SK-N-SH (cell line): ENCODE measurements at regions not wholly inside any gene's neighbourhood (a gene's known extent, or its start where the extent isn't known, plus 50 kb on each side); places are given as distances from the start of the nearest gene placed in this dataset.

ENCODE experiments used
- CTCF ChIA-PET: fragments of 300-600, 350-600 bp; formaldehyde crosslinking; extraction: SDS; loops from one replicate; lab custom pipeline; 2021; lab: Yijun Ruan, JAX
- POLR2A ChIA-PET: fragments of 350-600 bp; sonication (Branson Sonifier 250); formaldehyde crosslinking; extraction: SDS; loops from one replicate; lab custom pipeline; 2020; ENCODE audit warnings: antibody characterized with exemption, inconsistent platforms; lab: Yijun Ruan, JAX
- DNase-seq: peaks from one replicate; pipeline ENCODE4 v3.0.0; 2012
- H2AFZ ChIP-seq: fragments of 200-600 bp; sonication (generic); 2 replicates; pipeline ENCODE4 v1.8.1; 2016; ENCODE audit warnings: antibody characterized with exemption, mild to moderate bottlenecking, low read depth
- H3F3A ChIP-seq: fragments of 200-600 bp; sonication (generic); replicated peaks from 2 replicates; pipeline ENCODE3; 2016; ENCODE audit warnings: antibody characterized with exemption, mild to moderate bottlenecking; ENCODE audit not compliant: insufficient read depth
- H3K27ac ChIP-seq, 2 experiments: fragments of 200-500 bp in 1 of 2; fragments of 200-600 bp in 1 of 2; sonication (Bioruptor generic) in 1 of 2; sonication (generic), shearing (Covaris generic) in 1 of 2; 2 replicates each; pipeline versions ENCODE4 v1.5.1 to v1.6.1; 2014 to 2016; ENCODE audit warnings: low read depth in 2 of 2, inconsistent platforms in 1 of 2, low read length in 1 of 2, mild to moderate bottlenecking in 1 of 2, mixed read lengths in 1 of 2
- H3K27me3 ChIP-seq: fragments of 200-600 bp; sonication (generic), shearing (Covaris generic); 2 replicates; pipeline ENCODE4 v1.6.1; 2016; ENCODE audit warnings: mixed run types; ENCODE audit not compliant: insufficient read depth
- H3K36me3 ChIP-seq, 2 experiments: fragments of 200-500 bp in 1 of 2; fragments of 200-600 bp in 1 of 2; sonication (Bioruptor generic) in 1 of 2; sonication (generic) in 1 of 2; replicated peaks in 1 of 2; 2 replicates each; pipeline versions ENCODE3 to v1.5.1; 2014 to 2016; ENCODE audit warnings: low read length in 1 of 2, mild to moderate bottlenecking in 1 of 2; ENCODE audit not compliant: insufficient read depth in 2 of 2, control insufficient read depth in 1 of 2
- H3K4me1 ChIP-seq, 2 experiments: fragments of 200-500 bp in 1 of 2; fragments of 200-600 bp in 1 of 2; sonication (Bioruptor generic) in 1 of 2; sonication (generic), shearing (Covaris generic) in 1 of 2; 2 replicates each; pipeline versions ENCODE4 v1.5.1 to v1.6.1; 2014 to 2016; ENCODE audit warnings: low read depth in 1 of 2, low read length in 1 of 2, mixed run types in 1 of 2; ENCODE audit not compliant: insufficient read depth in 2 of 2, control insufficient read depth in 1 of 2
- H3K4me2 ChIP-seq: fragments of 200-600 bp; sonication (generic), shearing (Covaris generic); 2 replicates; pipeline ENCODE4 v1.6.1; 2017; ENCODE audit warnings: mixed run types
- H3K4me3 ChIP-seq, 2 experiments: fragments of 200-500 bp in 1 of 2; fragments of 200-600 bp in 1 of 2; sonication (Bioruptor generic) in 1 of 2; sonication (generic), shearing (Covaris generic) in 1 of 2; 2 replicates each; pipeline versions ENCODE4 v1.5.1 to v1.8.1; 2014 to 2016; ENCODE audit warnings: low read depth in 2 of 2, inconsistent platforms in 1 of 2, low read length in 1 of 2, mild to moderate bottlenecking in 1 of 2, mixed read lengths in 1 of 2, moderate library complexity in 1 of 2
- H3K79me2 ChIP-seq: fragments of 200-600 bp; sonication (generic); 2 replicates; pipeline ENCODE4 v1.8.1; 2017; ENCODE audit warnings: mild to moderate bottlenecking; ENCODE audit not compliant: insufficient read depth
- H3K9ac ChIP-seq: fragments of 200-600 bp; sonication (generic); 2 replicates; pipeline ENCODE4 v1.6.1; 2017; ENCODE audit warnings: mixed run types
- H3K9me2 ChIP-seq: fragments of 200-600 bp; sonication (generic); 2 replicates; pipeline ENCODE4 v1.6.1; 2017; ENCODE audit warnings: mixed run types
- H3K9me3 ChIP-seq: fragments of 200-600 bp; sonication (generic); 2 replicates; pipeline ENCODE4 v1.6.1; 2017; ENCODE audit warnings: mixed run types, mild to moderate bottlenecking, moderate library complexity
- H4K20me1 ChIP-seq: fragments of 200-600 bp; sonication (generic); 2 replicates; pipeline ENCODE4 v1.6.1; 2017; ENCODE audit warnings: mild to moderate bottlenecking, mixed run types; ENCODE audit not compliant: insufficient read depth
- EP300 ChIP-seq, 2 experiments: IDR thresholded peaks; 2 replicates each; pipeline versions ENCODE4 v1.4.0 to v1.6.1; 2012; ENCODE audit warnings: borderline replicate concordance in 1 of 2, low read depth in 1 of 2, low read length in 1 of 2
- IRF3 ChIP-seq: fragments of 150-350 bp; IDR thresholded peaks from 2 replicates; pipeline ENCODE4 v1.6.1; 2016; ENCODE audit warnings: mild to moderate bottlenecking, low read depth, low read length
- NFIC ChIP-seq: IDR thresholded peaks from 2 replicates; pipeline ENCODE4 v1.4.0; 2012; ENCODE audit warnings: borderline replicate concordance
- REST ChIP-seq: IDR thresholded peaks from 2 replicates; pipeline ENCODE4 v1.6.1; 2012; ENCODE audit warnings: mild to moderate bottlenecking, low read depth, low read length, moderate library complexity
- TEAD4 ChIP-seq: IDR thresholded peaks from 2 replicates; pipeline ENCODE4 v1.4.0; 2012; ENCODE audit warnings: mild to moderate bottlenecking, borderline replicate concordance; ENCODE audit not compliant: insufficient read depth
- USF2 ChIP-seq: fragments of 150-350 bp; IDR thresholded peaks from 2 replicates; pipeline ENCODE4 v1.6.1; 2017; ENCODE audit warnings: antibody characterized with exemption, low read length, low read depth, borderline replicate concordance
- YY1 ChIP-seq: IDR thresholded peaks from 2 replicates; pipeline ENCODE4 v1.4.0; 2012; ENCODE audit warnings: low read depth, mild to moderate bottlenecking
- WGBS: methylation state at CpG from one replicate; pipeline ENCODE4 v1.1.6; 2017; ENCODE audit warnings: low lambda C conversion rate; 5-methylcytosine and 5-hydroxymethylcytosine counted together
- TF ChIP-seq, protein P1 (sequence below): fragments of 200-600 bp; sonication (generic); IDR thresholded peaks from 2 replicates; pipeline ENCODE4 v1.6.1; 2017; ENCODE audit warnings: antibody characterized with exemption, mild to moderate bottlenecking, moderate library complexity

DNA sequence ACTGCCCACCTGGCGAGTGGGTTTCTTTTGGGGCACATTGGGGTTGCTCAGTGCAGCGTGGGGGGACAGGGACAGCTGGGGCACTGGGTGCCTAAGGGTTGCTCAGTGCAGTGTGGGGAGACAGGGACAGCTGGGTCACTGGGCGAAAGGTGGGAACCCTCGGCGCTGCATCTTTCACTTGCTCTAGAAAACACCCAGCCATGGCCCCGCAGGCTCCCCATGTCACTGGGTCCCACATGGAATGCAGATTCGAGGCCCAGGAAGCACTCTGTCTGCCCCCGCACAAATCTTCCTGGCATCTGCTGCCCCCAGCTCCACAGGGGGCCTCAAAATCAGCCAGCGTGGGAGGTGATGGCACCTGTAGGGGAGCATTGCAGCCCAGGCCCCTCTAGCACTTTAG, 229.3 kb downstream of the BRD1 start:
- 0% methylated on average over 2 of the region's 9 CpGs for WGBS
- TF ChIP-seq TEAD4 = no peak
- no peak for TF ChIP-seq YY1
- TF ChIP-seq, all 33 proteins: peak for 0
- H3K27me3 ChIP-seq = no peaks in the 10 kb centered on the region
- ChIA-PET CTCF (no interaction called here), POLR2A (no interaction called here)
- no peaks in the 10 kb centered on the region for H4K20me1 ChIP-seq
- no peaks in the 10 kb centered on the region for H3K9me3 ChIP-seq
- no peaks in the 10 kb centered on the region for H3K4me1 ChIP-seq
- no peak overlapping the region for H3K9ac ChIP-seq
- no peak for DNase-seq
- no peak overlapping the region for H3K4me2 ChIP-seq
- no peak overlapping the region for H2AFZ ChIP-seq
- H3K27ac ChIP-seq = no peak overlapping the region
- no peaks in the 10 kb centered on the region for H3F3A ChIP-seq
- no peak overlapping the region for H3K4me3 ChIP-seq
- H3K36me3 ChIP-seq = no peaks in the 10 kb centered on the region
- H3K9me2 ChIP-seq = no peaks in the 10 kb centered on the region
- no peaks in the 10 kb centered on the region for H3K79me2 ChIP-seq

DNA sequence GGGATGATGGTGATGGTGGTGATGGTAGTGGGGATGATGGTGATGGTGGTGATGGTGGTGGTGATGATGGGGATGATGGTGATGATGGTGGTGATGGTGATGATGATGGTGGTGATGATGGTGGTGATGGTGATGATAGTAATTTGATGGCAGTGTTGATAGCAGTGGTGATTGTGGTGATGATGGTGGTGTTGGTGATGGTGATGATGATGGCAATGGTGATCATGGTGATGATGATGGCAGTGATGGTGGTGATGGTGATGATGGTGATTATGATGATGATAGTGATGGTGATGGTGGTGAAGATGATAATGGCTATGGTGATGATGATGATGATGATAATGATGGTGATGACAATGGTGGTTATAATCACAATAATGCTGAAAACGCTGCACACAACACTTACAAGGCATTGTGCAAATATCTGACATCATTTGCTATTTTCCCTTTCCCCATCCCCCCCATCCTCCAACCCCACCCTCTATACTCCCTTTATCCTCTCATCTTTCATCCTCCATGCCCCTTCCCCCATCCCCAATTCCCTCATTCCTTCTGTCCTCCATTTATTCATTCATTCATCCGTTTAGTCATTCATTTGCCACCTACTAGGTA, 230.1 kb downstream of the BRD1 start:
- Histone ChIP-seq H3K79me2 (no peaks in the 10 kb centered on the region), H3K27me3 (no peaks in the 10 kb centered on the region), H3K4me2 (no peak overlapping the region), H3K9ac (no peak overlapping the region), H4K20me1 (no peaks in the 10 kb centered on the region), H3K4me1 (no peaks in the 10 kb centered on the region), H3K9me3 (no peaks in the 10 kb centered on the region), H3K9me2 (no peaks in the 10 kb centered on the region), H3F3A (no peaks in the 10 kb centered on the region), H3K4me3 (no peak overlapping the region), H3K27ac (no peak overlapping the region), H2AFZ (no peak overlapping the region), H3K36me3 (no peaks in the 10 kb centered on the region)
- WGBS = 0% methylated on average over 2 of the region's 2 CpGs
- ChIA-PET CTCF (no interaction called here), POLR2A (no interaction called here)
- DNase-seq = no peak
- no peak for TF ChIP-seq IRF3
- no peak for TF ChIP-seq TEAD4
- TF ChIP-seq NFIC = no peak
- no peak for TF ChIP-seq EP300 (IDR thresholded peaks at IDR 0.05; ENCODE audit: borderline replicate concordance in 1 of 2, low read depth in 1 of 2, low read length in 1 of 2)
- TF ChIP-seq USF2 = no peak
- no peak for TF ChIP-seq REST
- TF ChIP-seq, protein P1, sequence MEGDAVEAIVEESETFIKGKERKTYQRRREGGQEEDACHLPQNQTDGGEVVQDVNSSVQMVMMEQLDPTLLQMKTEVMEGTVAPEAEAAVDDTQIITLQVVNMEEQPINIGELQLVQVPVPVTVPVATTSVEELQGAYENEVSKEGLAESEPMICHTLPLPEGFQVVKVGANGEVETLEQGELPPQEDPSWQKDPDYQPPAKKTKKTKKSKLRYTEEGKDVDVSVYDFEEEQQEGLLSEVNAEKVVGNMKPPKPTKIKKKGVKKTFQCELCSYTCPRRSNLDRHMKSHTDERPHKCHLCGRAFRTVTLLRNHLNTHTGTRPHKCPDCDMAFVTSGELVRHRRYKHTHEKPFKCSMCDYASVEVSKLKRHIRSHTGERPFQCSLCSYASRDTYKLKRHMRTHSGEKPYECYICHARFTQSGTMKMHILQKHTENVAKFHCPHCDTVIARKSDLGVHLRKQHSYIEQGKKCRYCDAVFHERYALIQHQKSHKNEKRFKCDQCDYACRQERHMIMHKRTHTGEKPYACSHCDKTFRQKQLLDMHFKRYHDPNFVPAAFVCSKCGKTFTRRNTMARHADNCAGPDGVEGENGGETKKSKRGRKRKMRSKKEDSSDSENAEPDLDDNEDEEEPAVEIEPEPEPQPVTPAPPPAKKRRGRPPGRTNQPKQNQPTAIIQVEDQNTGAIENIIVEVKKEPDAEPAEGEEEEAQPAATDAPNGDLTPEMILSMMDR = no peak
